IPS DF 6.9 (cell line): ENCODE measurements at regions not wholly inside any gene's neighbourhood (a gene's known extent, or its start where the extent isn't known, plus 50 kb on each side); places are given as distances from the start of the nearest gene placed in this dataset.
"Not testable (repeated sequence)": the region's sequence is repeated elsewhere in the genome, so short reads cannot be mapped to it uniquely, and the experiment has no call there.

Experiments used
- DNase-seq: peaks from one replicate; pipeline ENCODE4 v3.0.0-alpha.2; 2013; ENCODE audit warnings: low read depth, low spot score
- H3K27ac ChIP-seq: one replicate; pipeline ENCODE4 v1.5.1; 2013; ENCODE audit warnings: low read length, control low read depth
- H3K27me3 ChIP-seq: 2 replicates; pipeline ENCODE4 v1.6.1; 2013; ENCODE audit warnings: mild to moderate bottlenecking, low read length; ENCODE audit not compliant: control insufficient read depth, insufficient read depth
- H3K36me3 ChIP-seq: 2 replicates; pipeline ENCODE4 v1.6.1; 2013; ENCODE audit warnings: low read length; ENCODE audit not compliant: control insufficient read depth, insufficient read depth
- H3K4me1 ChIP-seq: 2 replicates; pipeline ENCODE4 v1.6.1; 2013; ENCODE audit warnings: low read length; ENCODE audit not compliant: control insufficient read depth, insufficient read depth
- H3K4me3 ChIP-seq: 2 replicates; pipeline ENCODE4 v1.5.1; 2013; ENCODE audit warnings: mild to moderate bottlenecking, low read length
- H3K9me3 ChIP-seq: 2 replicates; pipeline ENCODE4 v1.6.1; 2013; ENCODE audit warnings: low read length, inconsistent platforms; ENCODE audit not compliant: control insufficient read depth, insufficient read depth
- WGBS: extraction: QIAGEN DNeasy Blood & Tissue Kit; methylation state at CpG from one replicate; pipeline ENCODE4 v1.1.7; 2013; ENCODE audit warnings: mixed read lengths, missing lambda C conversion rate; ENCODE audit not compliant: insufficient read length, insufficient coverage; 5-methylcytosine and 5-hydroxymethylcytosine counted together

DNA sequence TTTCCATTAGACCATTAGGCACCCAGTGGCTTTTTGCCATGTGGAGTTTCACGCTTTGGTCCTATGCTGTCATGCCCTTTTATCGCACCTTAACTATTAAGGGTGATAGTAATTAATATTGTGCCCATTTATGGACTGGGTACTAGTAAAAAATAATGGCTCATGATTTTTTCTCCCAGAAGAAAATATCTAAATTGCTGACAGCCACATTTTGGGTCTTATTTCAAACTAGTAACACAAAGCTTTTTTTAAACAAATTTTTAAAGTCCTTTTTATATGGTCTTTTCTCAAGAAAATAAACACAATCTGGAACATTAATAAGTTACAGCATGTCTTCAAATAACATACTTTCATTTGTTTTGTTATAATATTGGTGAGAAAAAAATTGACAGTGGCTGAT is 179.7 kb downstream of the ANKRD7 start:
- Histone ChIP-seq H3K36me3 (no peaks in the 10 kb centered on the region), H3K27me3 (no peaks in the 10 kb centered on the region), H3K4me3 (no peak overlapping the region), H3K9me3 (no peaks in the 10 kb centered on the region), H3K4me1 (no peaks in the 10 kb centered on the region), H3K27ac (no peak overlapping the region)
- no CpG with 5 or more reads among the region's 2 CpGs for WGBS
- no peak for DNase-seq

GRCh38 chr7:118418433-118418832 is 193.9 kb downstream of the ANKRD7 start:
- no CpG with 5 or more reads among the region's 1 CpG for WGBS
- H3K4me1 ChIP-seq, result no peaks in the 10 kb centered on the region
- DNase-seq, result no peak
- H3K9me3 ChIP-seq, result no peaks in the 10 kb centered on the region
- no peaks in the 10 kb centered on the region for H3K36me3 ChIP-seq
- H3K27ac ChIP-seq, result no peak overlapping the region
- no peaks in the 10 kb centered on the region for H3K27me3 ChIP-seq
- no peak overlapping the region for H3K4me3 ChIP-seq

DNA sequence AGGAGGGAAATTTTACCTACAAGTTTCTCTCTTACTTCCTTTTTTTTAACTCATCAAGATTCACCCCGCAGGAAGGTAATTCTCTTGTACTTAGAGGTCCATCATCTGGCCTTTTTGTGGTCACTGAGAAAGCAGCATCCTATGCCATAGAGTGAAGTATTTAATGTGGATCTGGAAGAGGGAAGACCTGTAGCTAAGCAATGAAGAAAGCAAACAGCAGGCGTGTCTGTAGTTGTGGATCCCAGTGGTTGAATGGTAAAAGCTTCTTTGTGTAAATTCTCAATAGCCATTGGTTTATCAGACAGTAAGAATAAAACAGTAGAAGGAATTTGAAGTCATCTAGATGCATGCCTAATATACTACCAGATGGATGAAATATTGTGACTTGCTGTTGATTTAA is 196.4 kb downstream of the ANKRD7 start:
- no CpG with 5 or more reads among the region's 2 CpGs for WGBS

DNA sequence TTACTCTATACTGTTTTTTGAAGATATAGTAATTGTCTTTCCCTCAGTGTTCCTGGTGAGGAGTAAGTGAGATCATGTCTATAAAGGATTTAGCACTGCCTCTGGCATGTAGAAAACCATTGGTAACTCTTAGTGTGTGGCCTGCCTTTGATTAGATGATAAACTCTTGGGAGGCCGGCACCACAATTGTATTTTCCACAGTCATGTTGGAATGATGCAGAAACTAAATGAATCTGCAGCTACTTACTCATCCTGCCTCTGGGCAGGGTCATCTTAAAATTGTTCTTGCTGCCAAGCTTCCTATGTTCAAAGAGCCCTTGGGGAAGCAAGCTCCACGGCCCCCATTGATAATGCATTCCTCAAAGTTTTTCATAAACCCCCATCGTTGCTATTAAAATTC is 204.6 kb downstream of the ANKRD7 start:
- H3K4me1 ChIP-seq, result no peaks in the 10 kb centered on the region
- no peak overlapping the region for H3K27ac ChIP-seq
- no peaks in the 10 kb centered on the region for H3K36me3 ChIP-seq
- H3K27me3 ChIP-seq, result no peaks in the 10 kb centered on the region
- no peak overlapping the region for H3K4me3 ChIP-seq
- no peaks in the 10 kb centered on the region for H3K9me3 ChIP-seq
- no CpG with 5 or more reads among the region's 3 CpGs for WGBS
- no peak for DNase-seq

More for the DNA sequence above, 196.4 kb downstream of the ANKRD7 start:
- Histone ChIP-seq H3K9me3 (no peaks in the 10 kb centered on the region), H3K36me3 (no peaks in the 10 kb centered on the region), H3K27ac (no peak overlapping the region), H3K4me1 (no peaks in the 10 kb centered on the region), H3K27me3 (no peaks in the 10 kb centered on the region), H3K4me3 (no peak overlapping the region)
- DNase-seq, result peak; percentile 9

- no peaks in the 10 kb centered on the region for H3K27me3 ChIP-seq
- H3K4me3 ChIP-seq, result no peak overlapping the region
- DNase-seq, result no peak
- no peaks in the 10 kb centered on the region for H3K36me3 ChIP-seq
- no peaks in the 10 kb centered on the region for H3K9me3 ChIP-seq
- no peak overlapping the region for H3K27ac ChIP-seq
- H3K4me1 ChIP-seq, result no peaks in the 10 kb centered on the region
- WGBS, result no CpG with 5 or more reads among the region's 5 CpGs
These were observed 212.2 kb downstream of the ANKRD7 start for GRCh38 chr7:118436663-118437062.

GRCh38 chr7:118449030-118449429 is 224.5 kb downstream of the ANKRD7 start:
- WGBS, result no CpG with 5 or more reads among the region's 1 CpG
- DNase-seq, H3K27me3 ChIP-seq, H3K9me3 ChIP-seq, H3K27ac ChIP-seq, H3K4me3 ChIP-seq, H3K4me1 ChIP-seq, H3K36me3 ChIP-seq: not testable (repeated sequence)

GRCh38 chr7:118449797-118450567 is 225.5 kb downstream of the ANKRD7 start:
- H3K27ac ChIP-seq, result no peak overlapping the region
- H3K4me1 ChIP-seq, result no peaks in the 10 kb centered on the region
- WGBS, result no CpG with 5 or more reads among the region's 2 CpGs
- no peaks in the 10 kb centered on the region for H3K27me3 ChIP-seq
- no peaks in the 10 kb centered on the region for H3K36me3 ChIP-seq
- no peak overlapping the region for H3K4me3 ChIP-seq
- H3K9me3 ChIP-seq, result no peaks in the 10 kb centered on the region
- no peak for DNase-seq

DNA sequence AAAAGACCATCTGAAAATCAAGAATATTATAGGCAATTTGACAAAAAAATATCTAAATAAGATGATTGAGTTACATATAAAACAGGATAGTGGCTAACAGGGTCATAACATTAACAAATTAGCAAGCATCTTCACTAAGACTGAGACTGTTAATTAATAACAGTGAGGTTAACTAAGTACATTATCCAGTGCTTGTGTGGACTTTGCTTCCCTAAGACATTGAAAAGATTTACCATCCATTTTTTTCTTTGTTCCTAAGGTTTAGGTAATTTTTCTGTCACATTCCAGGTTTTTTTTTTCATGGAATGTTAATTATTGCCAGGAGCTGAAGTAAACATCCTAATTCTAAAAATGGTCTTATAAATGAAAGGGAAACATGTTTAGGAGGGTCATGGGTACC is 227.6 kb downstream of the ANKRD7 start:
- no peaks in the 10 kb centered on the region for H3K27me3 ChIP-seq
- H3K36me3 ChIP-seq, result no peaks in the 10 kb centered on the region
- H3K27ac ChIP-seq, result no peak overlapping the region
- H3K9me3 ChIP-seq, result no peaks in the 10 kb centered on the region
- H3K4me1 ChIP-seq, result no peaks in the 10 kb centered on the region
- no peak overlapping the region for H3K4me3 ChIP-seq
- DNase-seq, result no peak

DNA sequence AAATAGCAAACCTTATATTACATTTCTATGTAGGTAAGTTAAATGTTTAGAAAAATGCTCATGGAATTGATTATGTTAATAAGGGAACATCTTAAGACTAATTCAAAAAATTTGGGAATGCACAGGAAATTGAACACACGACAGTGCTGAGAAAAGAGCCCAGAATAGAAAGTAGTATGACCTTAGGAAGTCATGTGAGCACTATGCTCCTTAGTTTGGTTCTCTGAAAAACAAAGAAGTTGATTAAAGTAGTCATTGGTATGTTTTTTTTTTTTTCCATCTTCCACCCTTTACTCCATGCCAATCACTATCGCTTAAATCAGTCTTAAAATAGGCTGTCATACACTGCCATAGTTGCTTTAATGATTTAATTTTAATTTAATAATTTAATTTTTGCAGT is 242.9 kb downstream of the ANKRD7 start:
- H3K36me3 ChIP-seq, result no peaks in the 10 kb centered on the region
- no peak overlapping the region for H3K27ac ChIP-seq
- no peaks in the 10 kb centered on the region for H3K4me1 ChIP-seq
- no peak overlapping the region for H3K4me3 ChIP-seq
- WGBS, result no CpG with 5 or more reads among the region's 2 CpGs
- no peaks in the 10 kb centered on the region for H3K27me3 ChIP-seq
- no peak for DNase-seq
- no peaks in the 10 kb centered on the region for H3K9me3 ChIP-seq

GRCh38 chr7:118472581-118472980 is 248.1 kb downstream of the ANKRD7 start:
- WGBS, result no CpG with 5 or more reads among the region's 3 CpGs

DNA sequence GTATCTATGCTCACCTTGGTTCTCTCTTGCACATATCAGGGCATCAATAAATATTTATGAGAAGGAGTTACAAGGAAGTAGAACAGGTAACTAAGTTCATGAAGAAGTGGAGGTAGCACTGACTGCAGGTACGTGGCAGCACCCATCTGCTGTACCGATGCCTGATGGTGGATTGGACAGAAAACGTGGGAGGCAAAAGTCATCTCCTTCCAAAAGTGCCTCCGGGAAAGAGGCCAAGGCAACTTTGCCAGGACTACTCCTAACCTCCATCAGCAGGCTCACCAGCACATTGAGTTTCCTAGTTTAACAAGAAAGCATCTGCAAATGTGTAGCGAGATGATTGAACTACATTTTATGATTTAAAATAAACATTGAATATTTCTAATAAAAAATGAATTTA is 248.8 kb downstream of the ANKRD7 start:
- Histone ChIP-seq H3K4me1 (no peaks in the 10 kb centered on the region), H3K27ac (no peak overlapping the region), H3K9me3 (no peaks in the 10 kb centered on the region), H3K4me3 (no peak overlapping the region), H3K27me3 (no peaks in the 10 kb centered on the region), H3K36me3 (no peaks in the 10 kb centered on the region)
- no CpG with 5 or more reads among the region's 5 CpGs for WGBS
- DNase-seq, result no peak

More at GRCh38 chr7:118472581-118472980, 248.1 kb downstream of the ANKRD7 start:
- no peaks in the 10 kb centered on the region for H3K27me3 ChIP-seq
- no peaks in the 10 kb centered on the region for H3K9me3 ChIP-seq
- no peaks in the 10 kb centered on the region for H3K4me1 ChIP-seq
- no peaks in the 10 kb centered on the region for H3K36me3 ChIP-seq
- no peak for DNase-seq
- no peak overlapping the region for H3K4me3 ChIP-seq
- H3K27ac ChIP-seq, result no peak overlapping the region
